RWPE2 (cell line): ENCODE measurements at regions not wholly inside any gene's neighbourhood (a gene's known extent, or its start where the extent isn't known, plus 50 kb on each side); places are given as distances from the start of the nearest gene placed in this dataset.

Experiments used
- ATAC-seq: fragments of 200-7000 bp; cut with Tn5 transposase; 3 replicates; pipeline ENCODE4 v1.9.1; 2021; ENCODE audit warnings: low read depth
- DNase-seq: peaks from one replicate; pipeline ENCODE4 v3.0.0-alpha.2; 2020; ENCODE audit warnings: low spot score
- H3K27ac ChIP-seq: fragments of 450-650 bp; 2 replicates; pipeline ENCODE4 v1.5.1; 2017; ENCODE audit warnings: mild to moderate bottlenecking; ENCODE audit not compliant: poor library complexity, severe bottlenecking
- H3K27me3 ChIP-seq: fragments of 250-450 bp; sonication (Bioruptor Pico); 2 replicates; pipeline ENCODE4 v1.5.1; 2021; ENCODE audit warnings: mild to moderate bottlenecking, moderate library complexity; ENCODE audit not compliant: insufficient read depth, poor library complexity, severe bottlenecking
- H3K36me3 ChIP-seq: fragments of 250-450 bp; sonication (Bioruptor Pico); 2 replicates; pipeline ENCODE4 v1.5.1; 2020; ENCODE audit warnings: low read depth, mild to moderate bottlenecking, moderate library complexity
- H3K4me1 ChIP-seq: fragments of 250-450 bp; sonication (Bioruptor Pico); 2 replicates; pipeline ENCODE4 v1.5.1; 2021; ENCODE audit warnings: mild to moderate bottlenecking, moderate library complexity; ENCODE audit not compliant: insufficient read depth, poor library complexity, severe bottlenecking
- H3K4me3 ChIP-seq: fragments of 250-450 bp; sonication (Bioruptor Pico); 2 replicates; pipeline ENCODE4 v1.5.1; 2021; ENCODE audit warnings: mild to moderate bottlenecking, moderate library complexity; ENCODE audit not compliant: severe bottlenecking
- H3K9me3 ChIP-seq: fragments of 250-450 bp; sonication (Bioruptor Pico); 2 replicates; pipeline ENCODE4 v1.5.1; 2021; ENCODE audit warnings: mild to moderate bottlenecking, moderate library complexity; ENCODE audit not compliant: severe bottlenecking
- CTCF ChIP-seq: fragments of 450-650 bp; IDR thresholded peaks from one replicate; pipeline ENCODE4 v1.5.1; 2017; ENCODE audit warnings: mild to moderate bottlenecking, moderate library complexity; ENCODE audit not compliant: poor library complexity, severe bottlenecking

GRCh38 chr18:38284972-38285371, 719.4 kb upstream of the CELF4 start:
- ATAC-seq: no peak
- no peaks in the 10 kb centered on the region for H3K4me1 ChIP-seq
- no peak overlapping the region for H3K27ac ChIP-seq
- DNase-seq: no peak
- H3K27me3 ChIP-seq: peaks cover 3% of the 10 kb centered on the region
- H3K4me3 ChIP-seq: no peak overlapping the region
- H3K9me3 ChIP-seq: no peaks in the 10 kb centered on the region
- no peak for TF ChIP-seq CTCF
- no peaks in the 10 kb centered on the region for H3K36me3 ChIP-seq

- no peak overlapping the region for H3K4me3 ChIP-seq
- no peak for DNase-seq
- no peaks in the 10 kb centered on the region for H3K4me1 ChIP-seq
- TF ChIP-seq CTCF: no peak
- H3K27me3 ChIP-seq: no peaks in the 10 kb centered on the region
- no peaks in the 10 kb centered on the region for H3K9me3 ChIP-seq
- no peak for ATAC-seq
- H3K36me3 ChIP-seq: no peaks in the 10 kb centered on the region
- H3K27ac ChIP-seq: no peak overlapping the region
These were observed 697.5 kb upstream of the CELF4 start for GRCh38 chr18:38263066-38263465.

DNA sequence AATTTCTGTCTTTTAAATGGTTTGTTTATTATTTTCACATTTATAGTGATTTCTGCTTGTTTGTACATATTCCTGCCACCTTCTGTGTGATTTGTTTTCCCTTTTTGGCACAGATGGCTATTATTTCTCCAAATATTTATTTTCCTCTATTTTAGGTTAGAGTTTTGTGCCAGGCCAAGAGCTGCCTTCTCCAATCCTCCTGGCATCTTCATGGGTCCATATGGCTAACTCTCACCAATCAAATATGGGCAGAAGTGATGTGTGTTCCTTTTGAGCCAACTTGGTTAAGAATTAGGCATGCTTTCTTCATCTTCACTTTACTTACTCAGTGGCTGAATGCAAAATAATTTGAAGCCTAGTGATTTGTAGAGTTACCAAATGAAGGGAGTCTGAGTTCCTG, 697.1 kb upstream of the CELF4 start:
- H3K27ac ChIP-seq: no peak overlapping the region
- H3K4me3 ChIP-seq: no peak overlapping the region
- DNase-seq (no peak), ATAC-seq (no peak)
- TF ChIP-seq CTCF: no peak
- no peaks in the 10 kb centered on the region for H3K36me3 ChIP-seq
- no peaks in the 10 kb centered on the region for H3K4me1 ChIP-seq
- H3K9me3 ChIP-seq: no peaks in the 10 kb centered on the region
- no peaks in the 10 kb centered on the region for H3K27me3 ChIP-seq

GRCh38 chr18:38257661-38258060, 692.1 kb upstream of the CELF4 start:
- H3K36me3 ChIP-seq: no peaks in the 10 kb centered on the region
- no peak overlapping the region for H3K4me3 ChIP-seq
- H3K27ac ChIP-seq: no peak overlapping the region
- TF ChIP-seq CTCF: no peak
- H3K9me3 ChIP-seq: no peaks in the 10 kb centered on the region
- H3K27me3 ChIP-seq: no peaks in the 10 kb centered on the region
- ATAC-seq (no peak), DNase-seq (no peak)
- H3K4me1 ChIP-seq: no peaks in the 10 kb centered on the region

- Histone ChIP-seq H3K4me1 (no peaks in the 10 kb centered on the region), H3K27ac (no peak overlapping the region), H3K36me3 (no peaks in the 10 kb centered on the region), H3K9me3 (no peaks in the 10 kb centered on the region), H3K4me3 (no peak overlapping the region), H3K27me3 (no peaks in the 10 kb centered on the region)
- ATAC-seq (peak; percentile 54; the same call in 2 of the 3 replicates), DNase-seq (no peak)
- no peak for TF ChIP-seq CTCF
These were observed 690.8 kb upstream of the CELF4 start for GRCh38 chr18:38256366-38256765.
